Calu3 (cell line): ENCODE measurements at regions not wholly inside any gene's neighbourhood (a gene's known extent, or its start where the extent isn't known, plus 50 kb on each side); places are given as distances from the start of the nearest gene placed in this dataset.

Source experiments
- BruUV-seq: library from RNA; stranded (reverse); fragments of 400-500 nt; replicated peaks from 2 replicates; lab custom pipeline; 2021; lab: Mats Ljungman, UMichigan
- CTCF ChIA-PET: fragments of 300-600 bp; sonication (Branson Sonifier 250); formaldehyde crosslinking; loops from one replicate; lab custom pipeline; 2022; ENCODE audit warnings: antibody characterized with exemption; lab: Charles Lee
- DNase-seq: peaks from one replicate; pipeline ENCODE4 v3.0.0; 2022
- H3K27ac Mint-ChIP-seq: one replicate; pipeline ENCODE4 v1.8.0; 2022; ENCODE audit warnings: mixed read lengths; ENCODE audit not compliant: unreplicated experiment
- H3K27me3 Mint-ChIP-seq: one replicate; pipeline ENCODE4 v1.8.0; 2022; ENCODE audit warnings: mixed read lengths; ENCODE audit not compliant: unreplicated experiment
- H3K36me3 Mint-ChIP-seq: one replicate; pipeline ENCODE4 v1.8.0; 2022; ENCODE audit warnings: mild to moderate bottlenecking, moderate library complexity, mixed read lengths; ENCODE audit not compliant: insufficient read depth, unreplicated experiment
- H3K4me1 Mint-ChIP-seq: one replicate; pipeline ENCODE4 v1.8.0; 2022; ENCODE audit warnings: mild to moderate bottlenecking, low read depth, mixed read lengths; ENCODE audit not compliant: unreplicated experiment
- H3K4me3 Mint-ChIP-seq: one replicate; pipeline ENCODE4 v1.8.0; 2022; ENCODE audit warnings: mild to moderate bottlenecking, low read depth, moderate library complexity, mixed read lengths; ENCODE audit not compliant: unreplicated experiment
- H3K9me3 Mint-ChIP-seq: one replicate; pipeline ENCODE4 v1.8.0; 2022; ENCODE audit warnings: low read depth, mixed read lengths; ENCODE audit not compliant: unreplicated experiment
- CTCF ChIP-seq: fragments of 200-600 bp; IDR thresholded peaks from one replicate; pipeline ENCODE4 v1.8.0; 2022; ENCODE audit warnings: antibody characterized with exemption; ENCODE audit not compliant: unreplicated experiment
- intact Hi-C: fragments of 100-400 bp; cut with micrococcal nuclease; formaldehyde crosslinking; loops from one replicate; pipeline ENCODE4 v1.10.0; 2022; ENCODE audit not compliant: unreplicated experiment

GRCh38 chr1:14261395-14261794, 337.1 kb upstream of the KAZN start:
- Mint-ChIP-seq H3K36me3 (no peaks in the 10 kb centered on the region), H3K27ac (no peak overlapping the region), H3K27me3 (no peaks in the 10 kb centered on the region), H3K4me1 (no peaks in the 10 kb centered on the region), H3K4me3 (no peak overlapping the region), H3K9me3 (peaks cover 2% of the 10 kb centered on the region)
- TF ChIP-seq CTCF: no peak
- CTCF ChIA-PET: no interaction called here
- no peak for DNase-seq
- intact Hi-C loops: no loop called here
- BruUV-seq: no TSS peak

GRCh38 chr1:14262637-14263036, 335.8 kb upstream of the KAZN start:
- Mint-ChIP-seq H3K27ac (no peak overlapping the region), H3K4me1 (no peaks in the 10 kb centered on the region), H3K4me3 (no peak overlapping the region), H3K27me3 (no peaks in the 10 kb centered on the region), H3K9me3 (peaks cover 2% of the 10 kb centered on the region), H3K36me3 (no peaks in the 10 kb centered on the region)
- intact Hi-C loops: no loop called here
- TF ChIP-seq CTCF: no peak
- BruUV-seq: no TSS peak
- DNase-seq: no peak
- CTCF ChIA-PET: no interaction called here

- no peak overlapping the region for H3K27ac Mint-ChIP-seq
- intact Hi-C loops: no loop called here
- no TSS peak for BruUV-seq
- H3K36me3 Mint-ChIP-seq: no peaks in the 10 kb centered on the region
- no peak overlapping the region for H3K4me3 Mint-ChIP-seq
- CTCF ChIA-PET: interaction anchor here (0.6 to 0.7 kb wide), 2 partner anchors 617 to 715 kb away, joined by 3 read pairs; no protein-coding TSS in a partner anchor
- H3K27me3 Mint-ChIP-seq: no peaks in the 10 kb centered on the region
- no peak for DNase-seq
- H3K4me1 Mint-ChIP-seq: no peaks in the 10 kb centered on the region
- peaks cover 5% of the 10 kb centered on the region for H3K9me3 Mint-ChIP-seq
- TF ChIP-seq CTCF: no peak
Observed at GRCh38 chr1:14263225-14263624, 335.3 kb upstream of the KAZN start.

- peaks cover 5% of the 10 kb centered on the region for H3K9me3 Mint-ChIP-seq
- H3K4me1 Mint-ChIP-seq: no peaks in the 10 kb centered on the region
- H3K4me3 Mint-ChIP-seq: no peak overlapping the region
- no peaks in the 10 kb centered on the region for H3K27me3 Mint-ChIP-seq
- no TSS peak for BruUV-seq
- intact Hi-C loops: no loop called here
- no peak for TF ChIP-seq CTCF
- no peaks in the 10 kb centered on the region for H3K36me3 Mint-ChIP-seq
- CTCF ChIA-PET: interaction anchor here (0.6 to 0.7 kb wide), 2 partner anchors 617 to 715 kb away, joined by 3 read pairs; no protein-coding TSS in a partner anchor
- H3K27ac Mint-ChIP-seq: no peak overlapping the region
- no peak for DNase-seq
Observed at GRCh38 chr1:14263671-14264070, 334.8 kb upstream of the KAZN start.
